Spinal cord (tissue), 9 donors: ENCODE measurements at regions not wholly inside any gene's neighbourhood (a gene's known extent, or its start where the extent isn't known, plus 50 kb on each side); places are given as distances from the start of the nearest gene placed in this dataset.

Source experiments
- DNase-seq, 6 donors: peaks; one replicate each; pipeline versions ENCODE4 v3.0.0 to v3.0.0-alpha.2; 2013 to 2015; ENCODE audit warnings: low spot score in 6 of 6, low read depth in 4 of 6
- H3K27ac ChIP-seq: one replicate; pipeline ENCODE4 v1.5.1; 2013; ENCODE audit warnings: low read depth, low read length, control low read depth
- H3K27me3 ChIP-seq: one replicate; pipeline ENCODE4 v1.6.1; 2013; ENCODE audit warnings: low read length; ENCODE audit not compliant: control insufficient read depth, insufficient read depth
- H3K36me3 ChIP-seq: one replicate; pipeline ENCODE4 v1.6.1; 2013; ENCODE audit warnings: low read length; ENCODE audit not compliant: control insufficient read depth, insufficient read depth
- H3K4me1 ChIP-seq: one replicate; pipeline ENCODE4 v1.6.1; 2013; ENCODE audit warnings: low read length; ENCODE audit not compliant: control insufficient read depth, insufficient read depth
- H3K4me3 ChIP-seq: one replicate; pipeline ENCODE4 v1.5.1; 2013; ENCODE audit warnings: low read depth, low read length, control low read depth
- H3K9me3 ChIP-seq: one replicate; pipeline ENCODE4 v1.6.1; 2013; ENCODE audit warnings: low read length; ENCODE audit not compliant: control insufficient read depth, insufficient read depth
- WGBS: methylation state at CpG from one replicate; pipeline ENCODE4 v1.1.5; 2013; ENCODE audit warnings: missing lambda C conversion rate; ENCODE audit not compliant: insufficient coverage; 5-methylcytosine and 5-hydroxymethylcytosine counted together
- donor health status: healthy.

- H3K4me3 ChIP-seq: no peak overlapping the region
- 100% methylated on average over 2 of the region's 4 CpGs for WGBS
- no peak for DNase-seq
- no peak overlapping the region for H3K27ac ChIP-seq
- no peaks in the 10 kb centered on the region for H3K4me1 ChIP-seq
- no peaks in the 10 kb centered on the region for H3K27me3 ChIP-seq
- H3K9me3 ChIP-seq: no peaks in the 10 kb centered on the region
- no peaks in the 10 kb centered on the region for H3K36me3 ChIP-seq
Measured at GRCh38 chr2:144052083-144052482, 467.8 kb downstream of the ZEB2 start.

GRCh38 chr2:144049137-144049536 is 470.8 kb downstream of the ZEB2 start:
- no peak overlapping the region for H3K27ac ChIP-seq
- no peak overlapping the region for H3K4me3 ChIP-seq
- H3K36me3 ChIP-seq: no peaks in the 10 kb centered on the region
- H3K9me3 ChIP-seq: no peaks in the 10 kb centered on the region
- no peaks in the 10 kb centered on the region for H3K4me1 ChIP-seq
- DNase-seq: no peak
- WGBS: no CpG with 5 or more reads among the region's 3 CpGs
- no peaks in the 10 kb centered on the region for H3K27me3 ChIP-seq

- H3K27ac ChIP-seq: no peak overlapping the region
- WGBS: 92% methylated on average over 2 of the region's 4 CpGs
- no peaks in the 10 kb centered on the region for H3K36me3 ChIP-seq
- no peak overlapping the region for H3K4me3 ChIP-seq
- no peaks in the 10 kb centered on the region for H3K4me1 ChIP-seq
- H3K9me3 ChIP-seq: no peaks in the 10 kb centered on the region
- DNase-seq: no peak
- no peaks in the 10 kb centered on the region for H3K27me3 ChIP-seq
Measured at GRCh38 chr2:144048631-144049060, 471.3 kb downstream of the ZEB2 start.

DNA sequence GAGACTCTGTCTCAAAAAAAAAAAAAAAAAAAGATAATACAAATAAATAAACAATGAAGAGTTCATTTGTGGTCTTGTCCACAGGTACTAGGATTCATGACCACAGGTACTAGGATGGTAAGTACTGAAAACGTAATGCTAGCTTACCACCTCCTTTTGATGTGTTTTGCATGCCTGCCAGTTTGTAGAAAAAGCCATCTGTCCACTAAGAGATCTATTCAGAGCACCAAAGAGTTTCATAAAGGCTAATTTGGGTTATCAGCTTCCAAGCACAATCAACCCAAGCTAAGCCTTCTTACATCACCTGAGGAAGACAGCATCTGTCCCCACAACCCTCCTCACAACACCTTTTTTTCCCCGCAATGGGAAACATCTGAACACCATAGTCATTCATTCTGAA is 477.2 kb downstream of the ZEB2 start:
- no peaks in the 10 kb centered on the region for H3K27me3 ChIP-seq
- no peaks in the 10 kb centered on the region for H3K4me1 ChIP-seq
- no peaks in the 10 kb centered on the region for H3K36me3 ChIP-seq
- no peak overlapping the region for H3K4me3 ChIP-seq
- 100% methylated on average over 1 of the region's 2 CpGs for WGBS
- DNase-seq: peak in 1 of 6 donors; percentile 9
- no peaks in the 10 kb centered on the region for H3K9me3 ChIP-seq
- no peak overlapping the region for H3K27ac ChIP-seq

- DNase-seq: no peak
- Histone ChIP-seq H3K9me3 (no peaks in the 10 kb centered on the region), H3K4me1 (no peaks in the 10 kb centered on the region), H3K27ac (no peak overlapping the region), H3K4me3 (no peak overlapping the region), H3K36me3 (no peaks in the 10 kb centered on the region), H3K27me3 (no peaks in the 10 kb centered on the region)
- no CpG with 5 or more reads among the region's 1 CpG for WGBS
Measured at GRCh38 chr2:144041612-144042011, 478.3 kb downstream of the ZEB2 start.

- Histone ChIP-seq H3K27ac (no peak overlapping the region), H3K4me1 (no peaks in the 10 kb centered on the region), H3K4me3 (no peak overlapping the region), H3K36me3 (no peaks in the 10 kb centered on the region), H3K27me3 (no peaks in the 10 kb centered on the region), H3K9me3 (no peaks in the 10 kb centered on the region)
- no peak for DNase-seq
- no CpG with 5 or more reads among the region's 2 CpGs for WGBS
Measured at GRCh38 chr2:144040834-144041233, 479.1 kb downstream of the ZEB2 start.

- H3K4me1 ChIP-seq: no peaks in the 10 kb centered on the region
- H3K4me3 ChIP-seq: no peak overlapping the region
- no peak for DNase-seq
- no peaks in the 10 kb centered on the region for H3K36me3 ChIP-seq
- H3K9me3 ChIP-seq: no peaks in the 10 kb centered on the region
- H3K27me3 ChIP-seq: no peaks in the 10 kb centered on the region
- H3K27ac ChIP-seq: no peak overlapping the region
Measured at GRCh38 chr2:144032566-144032965, 487.4 kb downstream of the ZEB2 start.

GRCh38 chr2:144030791-144031190 is 489.1 kb downstream of the ZEB2 start:
- no peaks in the 10 kb centered on the region for H3K9me3 ChIP-seq
- H3K27ac ChIP-seq: no peak overlapping the region
- no peaks in the 10 kb centered on the region for H3K4me1 ChIP-seq
- H3K36me3 ChIP-seq: no peaks in the 10 kb centered on the region
- no peaks in the 10 kb centered on the region for H3K27me3 ChIP-seq
- peak in 1 of 6 donors; percentile 45 for DNase-seq
- H3K4me3 ChIP-seq: no peak overlapping the region
- 30% methylated on average over 2 of the region's 5 CpGs for WGBS

DNA sequence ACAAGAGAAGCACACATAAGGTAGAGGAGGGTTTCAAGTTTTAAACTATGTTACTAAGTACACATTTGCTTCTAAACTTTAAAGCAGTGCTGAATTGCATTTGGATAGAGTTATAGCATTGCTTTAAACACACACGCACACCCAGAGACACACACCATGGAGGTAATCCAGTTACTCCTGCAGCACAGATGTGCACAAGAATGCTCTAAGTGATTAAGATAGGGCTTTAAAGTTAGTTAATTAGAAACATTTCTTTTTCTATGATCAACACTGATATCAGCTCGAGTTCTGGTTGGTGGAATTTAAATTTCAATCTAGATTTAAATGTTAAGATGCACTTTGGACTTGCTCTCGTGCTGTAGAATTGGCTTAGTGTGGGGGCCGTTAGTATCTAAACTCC is 492.3 kb downstream of the ZEB2 start:
- no peak overlapping the region for H3K27ac ChIP-seq
- WGBS: no CpG with 5 or more reads among the region's 4 CpGs
- H3K4me3 ChIP-seq: no peak overlapping the region
- no peaks in the 10 kb centered on the region for H3K36me3 ChIP-seq
- H3K27me3 ChIP-seq: no peaks in the 10 kb centered on the region
- H3K4me1 ChIP-seq: no peaks in the 10 kb centered on the region
- DNase-seq: no peak
- H3K9me3 ChIP-seq: no peaks in the 10 kb centered on the region

DNA sequence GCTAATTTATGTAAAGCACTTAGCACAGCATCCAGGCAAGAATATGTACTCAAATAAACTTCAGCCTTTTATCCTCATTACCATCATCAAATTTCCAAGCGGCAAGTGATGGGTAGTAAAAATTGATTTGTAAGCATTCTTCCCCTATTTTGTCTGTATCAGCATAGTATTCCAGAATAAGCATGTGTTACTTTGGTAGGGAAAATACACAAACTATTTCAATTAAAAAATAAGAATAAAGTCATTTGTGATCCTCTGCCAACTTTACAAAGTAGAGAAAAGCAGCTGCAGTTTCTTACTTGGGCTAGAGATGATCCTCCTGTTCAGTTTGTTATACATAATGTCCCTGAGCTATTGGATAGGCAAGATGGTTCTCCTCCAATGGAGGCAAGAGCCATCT is 493.2 kb downstream of the ZEB2 start:
- no CpG with 5 or more reads among the region's 1 CpG for WGBS
- Histone ChIP-seq H3K9me3 (no peaks in the 10 kb centered on the region), H3K4me3 (no peak overlapping the region), H3K4me1 (no peaks in the 10 kb centered on the region), H3K36me3 (no peaks in the 10 kb centered on the region), H3K27me3 (no peaks in the 10 kb centered on the region), H3K27ac (no peak overlapping the region)
- DNase-seq: no peak
